HG03558 (cell line): ENCODE measurements at regions not wholly inside any gene's neighbourhood (a gene's known extent, or its start where the extent isn't known, plus 50 kb on each side); places are given as distances from the start of the nearest gene placed in this dataset.

Experiments used
- ATAC-seq: cut with Tn5 transposase; IDR thresholded peaks from one replicate; pipeline ENCODE4 v1.9.1; 2021; ENCODE audit warnings: moderate number of reproducible peaks; ENCODE audit not compliant: unreplicated experiment; ENCODE audit errors: extremely low read depth

DNA sequence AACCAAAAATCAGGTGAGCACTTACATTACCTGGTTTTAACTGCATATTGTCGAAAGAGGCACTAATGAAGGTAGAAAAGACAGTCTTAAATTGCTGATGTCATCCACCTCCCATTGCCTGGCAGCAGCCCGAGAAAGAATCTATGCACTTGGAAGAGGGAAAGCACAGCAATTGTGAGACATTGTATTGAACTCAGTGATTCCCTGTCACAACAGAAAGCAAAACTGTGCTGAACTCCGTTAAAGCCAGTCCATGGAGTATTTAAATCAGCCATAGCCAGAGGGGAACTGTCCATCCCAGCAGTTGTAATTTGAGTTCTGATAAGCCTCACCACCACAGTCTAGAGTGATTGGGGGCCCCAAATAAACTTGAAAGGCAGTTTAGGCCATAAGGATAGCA is 466.6 kb upstream of the PCDH9 start:
- no peak for ATAC-seq

DNA sequence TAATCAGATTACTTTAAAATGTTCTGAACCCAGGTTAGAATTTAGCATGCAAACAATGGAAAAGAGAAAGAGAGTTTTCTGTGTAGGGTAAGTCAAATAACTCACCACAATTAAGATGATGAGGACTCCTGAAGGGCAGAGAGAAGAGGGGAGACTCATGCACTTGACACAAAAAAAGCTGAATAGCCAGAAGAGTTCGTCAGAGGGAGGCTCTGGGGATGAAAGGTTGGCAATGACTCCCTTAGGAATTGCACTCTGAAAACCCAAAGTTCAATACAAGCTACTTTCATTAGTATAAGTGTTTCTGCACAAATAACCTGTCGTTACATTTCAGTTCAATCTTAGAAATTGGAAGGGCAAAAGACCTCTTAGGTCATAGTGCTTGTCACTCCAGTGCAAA is 434.4 kb upstream of the PCDH9 start:
- no peak for ATAC-seq

DNA sequence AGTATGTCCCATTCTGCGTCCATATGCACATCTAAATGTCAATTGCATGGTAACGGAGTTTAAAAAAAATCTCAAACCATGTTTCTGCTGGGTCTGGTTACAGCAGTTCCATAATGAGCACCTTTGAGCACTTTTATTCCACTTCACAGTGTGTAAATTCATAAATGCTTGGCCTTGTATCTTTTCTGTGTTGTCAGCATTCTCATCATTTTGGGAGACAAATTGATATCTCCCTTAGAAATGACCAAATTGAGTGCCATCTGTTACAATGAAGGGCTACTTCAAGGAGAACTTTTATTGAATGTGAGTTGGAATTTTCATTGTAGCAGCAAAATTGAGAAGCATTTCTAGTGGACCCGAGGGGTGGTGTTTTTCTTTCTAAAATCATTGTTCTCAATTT is 432.9 kb upstream of the PCDH9 start:
- no peak for ATAC-seq

DNA sequence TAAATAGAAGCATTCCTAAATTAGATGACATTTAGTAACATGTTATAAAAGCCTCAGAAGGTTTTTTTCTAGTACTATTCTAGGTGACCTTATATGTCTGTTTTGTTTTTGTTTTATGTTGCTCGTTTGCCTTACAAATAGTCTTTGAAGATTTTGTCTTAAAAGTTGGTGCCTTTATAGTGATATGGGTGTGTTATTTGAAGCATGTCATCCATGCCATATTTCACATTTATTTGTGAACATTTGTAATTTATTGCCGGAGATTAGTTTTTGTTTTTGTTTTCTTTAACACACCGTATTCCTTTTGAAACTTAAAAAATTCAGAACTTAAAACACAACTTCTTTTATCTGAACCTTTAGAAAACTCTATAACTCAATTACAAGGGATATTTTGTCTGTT is 422.8 kb upstream of the PCDH9 start:
- no peak for ATAC-seq

DNA sequence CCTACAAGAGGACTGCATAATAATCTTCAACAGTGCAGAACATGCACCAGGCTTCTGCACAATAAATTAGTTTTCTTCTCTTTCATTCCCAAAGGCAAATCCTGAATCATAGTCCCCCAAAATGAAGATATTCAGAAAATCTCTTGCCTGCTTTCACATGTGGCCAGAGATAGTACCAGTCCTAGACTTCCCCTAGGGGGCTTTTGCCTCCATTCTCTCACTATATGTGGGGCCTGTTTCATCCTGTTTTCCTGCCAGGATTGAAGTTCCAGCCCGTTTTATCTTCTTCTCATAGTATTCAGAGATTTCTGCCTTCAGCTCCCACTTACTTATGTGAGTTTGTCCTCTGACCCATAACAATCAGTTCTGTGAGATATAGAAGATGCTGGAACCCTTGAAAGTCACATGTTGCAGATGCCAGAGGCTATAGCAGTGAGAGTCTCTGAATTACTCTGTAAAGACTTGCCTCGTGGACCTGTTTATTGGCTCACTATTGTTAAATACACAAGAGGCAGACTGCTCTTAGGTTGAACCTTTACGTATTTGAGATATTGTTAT is 421.9 kb upstream of the PCDH9 start:
- ATAC-seq, result no peak

DNA sequence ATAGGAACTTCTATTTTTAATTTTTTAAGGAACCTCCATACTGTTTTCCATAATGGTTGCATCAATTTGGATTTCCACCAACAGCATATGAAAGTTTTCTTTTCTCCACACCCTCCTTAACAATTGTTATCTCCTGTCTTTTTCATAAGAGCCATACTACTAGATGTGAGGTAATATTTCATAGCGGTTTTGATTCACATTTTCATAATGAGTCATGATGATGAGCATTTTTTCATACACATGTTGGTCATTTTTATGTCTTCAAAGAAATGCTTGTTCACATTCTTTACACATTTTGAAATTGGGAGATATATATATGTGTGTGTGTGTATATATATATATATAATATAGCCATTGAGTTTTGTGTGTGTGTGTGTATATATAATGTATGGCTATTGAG is 420.3 kb upstream of the PCDH9 start:
- ATAC-seq, result no peak

DNA sequence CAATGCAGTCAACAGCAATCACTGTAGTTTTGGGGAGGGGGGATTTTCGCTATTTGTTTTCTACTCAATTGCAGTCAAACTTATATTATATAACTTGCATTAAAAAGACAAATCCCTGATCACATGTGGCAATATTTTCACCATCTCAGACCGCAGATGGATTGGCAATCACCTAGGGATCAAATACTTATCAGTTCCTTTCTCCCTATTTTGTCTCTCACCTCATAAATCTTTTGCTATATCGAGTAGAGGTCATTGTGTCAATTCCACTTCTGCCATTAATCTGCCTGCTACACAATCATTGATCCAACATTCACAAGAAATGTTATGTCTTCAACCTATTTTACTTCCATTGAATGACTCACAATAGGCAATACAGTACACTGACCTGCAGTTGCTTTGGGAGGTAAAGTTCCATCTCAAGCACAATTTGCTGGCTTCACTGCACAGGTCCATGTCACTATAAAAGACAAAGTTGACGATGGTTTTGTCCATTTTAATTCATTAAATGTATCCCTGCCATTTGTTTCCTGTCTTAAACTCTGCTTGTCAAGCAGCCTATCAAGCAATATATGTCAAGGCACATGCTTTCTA is 415.8 kb upstream of the PCDH9 start:
- ATAC-seq, result no peak

DNA sequence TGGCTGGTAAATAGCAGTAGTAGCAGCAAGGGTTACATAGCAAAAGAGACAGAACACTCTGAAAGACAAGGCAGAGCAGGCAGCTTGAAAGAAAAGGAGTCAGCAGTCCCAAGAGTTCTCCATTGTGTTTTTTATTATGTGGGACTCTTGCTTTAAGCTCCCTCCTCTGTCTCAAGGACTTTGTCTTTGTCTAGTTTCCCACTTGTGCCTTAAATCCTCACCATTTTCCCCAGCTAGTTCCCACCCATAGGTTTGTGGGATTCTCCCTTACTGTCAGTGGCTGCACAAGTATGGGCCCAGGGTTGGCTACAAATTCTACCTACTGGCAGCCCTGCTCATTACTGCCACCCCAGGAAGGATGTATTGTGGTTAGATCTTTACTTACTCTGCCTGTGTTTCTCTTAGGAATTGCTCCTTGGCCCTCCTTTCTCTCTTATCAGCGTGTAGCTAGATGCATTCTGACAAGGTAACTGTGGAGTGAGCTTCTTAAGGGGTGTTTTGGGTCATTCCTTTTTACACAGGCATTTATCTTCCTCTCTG is 413.4 kb upstream of the PCDH9 start:
- ATAC-seq, result no peak

DNA sequence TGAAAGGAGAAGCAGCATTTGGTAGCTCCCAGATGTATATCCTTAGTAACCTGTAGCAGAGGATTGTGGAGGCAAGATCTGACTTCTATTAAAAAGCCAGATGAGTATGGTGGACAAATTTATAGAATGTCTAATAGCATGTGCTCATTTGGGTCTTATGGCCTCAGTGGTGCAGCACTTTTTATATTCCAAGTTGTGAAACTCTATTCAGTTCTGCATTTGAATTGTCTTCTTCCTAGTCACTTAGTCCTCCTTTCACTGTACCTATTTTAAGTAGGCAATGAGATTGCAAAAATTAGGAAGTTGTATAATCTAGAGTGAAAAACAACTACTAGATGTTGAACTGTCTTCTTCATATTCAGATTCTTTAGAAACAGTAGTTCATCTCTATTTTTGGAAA is 412.5 kb upstream of the PCDH9 start:
- ATAC-seq, result no peak

DNA sequence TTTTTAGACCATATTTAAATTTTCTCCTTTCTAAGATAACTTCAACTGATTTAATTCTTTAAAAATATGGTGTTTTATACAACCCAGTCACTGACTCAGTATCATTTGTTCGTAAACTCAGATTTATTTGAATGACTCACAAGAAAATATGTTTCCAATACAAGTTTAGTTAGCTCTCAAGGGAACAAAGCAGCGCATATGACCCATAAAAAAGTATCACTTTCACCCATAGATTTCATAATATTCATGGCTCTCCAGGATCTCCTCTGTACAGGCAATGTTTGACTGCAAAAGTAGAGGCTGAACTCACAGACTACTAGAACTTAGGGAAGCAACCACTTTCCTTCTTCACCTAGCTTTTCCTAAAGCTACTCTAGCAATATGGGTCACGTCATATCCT is 405.6 kb upstream of the PCDH9 start:
- no peak for ATAC-seq

DNA sequence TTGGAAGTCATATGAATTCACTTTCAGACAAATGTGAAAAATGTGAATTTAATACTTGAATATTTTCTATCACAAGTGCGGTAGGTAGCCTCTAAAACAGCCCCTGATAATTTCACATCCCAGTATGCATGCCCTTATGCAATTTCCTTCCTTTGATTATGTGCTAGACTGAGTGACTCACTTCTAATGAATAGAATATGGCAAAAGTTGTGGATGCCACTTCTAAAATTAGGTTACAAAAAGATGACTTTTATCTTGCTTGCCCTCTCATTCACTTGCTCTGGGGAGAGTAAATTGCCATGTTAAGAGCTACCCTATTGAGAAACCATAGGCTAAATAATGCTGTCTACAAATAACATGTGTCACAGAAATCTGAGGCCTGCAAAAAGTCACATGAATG is 402.5 kb upstream of the PCDH9 start:
- ATAC-seq, result no peak

DNA sequence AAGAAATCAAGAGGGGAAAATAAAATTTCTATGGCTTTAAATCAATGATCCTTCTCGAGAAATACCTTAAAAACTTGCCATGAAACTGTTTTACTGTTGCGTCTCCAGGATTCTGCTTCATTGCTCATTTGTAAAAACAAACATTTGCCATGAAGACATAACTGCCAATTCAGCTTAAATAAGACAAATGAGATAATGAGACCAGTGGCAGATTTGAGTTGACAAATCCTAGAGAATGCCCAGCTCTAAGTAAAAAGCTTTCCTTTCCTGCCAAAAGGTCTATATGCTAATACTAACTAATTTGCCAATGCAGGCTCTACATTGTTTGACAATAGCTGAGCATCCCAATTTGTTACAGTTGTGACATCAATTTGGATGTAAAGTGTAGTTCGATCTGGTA is 400.5 kb upstream of the PCDH9 start:
- ATAC-seq, result no peak

DNA sequence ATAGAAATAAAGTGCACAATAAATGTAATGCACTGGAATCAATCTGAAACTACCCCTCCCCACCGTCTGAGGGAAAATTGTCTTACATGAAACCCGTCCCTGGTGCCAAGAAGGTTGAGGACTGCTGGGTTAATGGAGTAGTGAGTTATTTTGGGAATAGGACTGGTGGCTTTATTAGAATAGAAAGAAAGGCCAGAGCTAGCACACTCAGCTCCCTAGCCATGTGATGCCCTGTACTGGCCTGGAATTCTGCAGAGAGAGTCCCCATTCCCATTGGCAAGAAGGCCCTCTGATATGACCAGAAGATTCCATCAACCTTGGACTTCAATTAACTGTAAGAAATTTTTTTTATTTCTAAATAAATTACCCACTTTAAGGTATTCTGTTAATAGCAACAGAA is 393.5 kb upstream of the PCDH9 start:
- no peak for ATAC-seq

DNA sequence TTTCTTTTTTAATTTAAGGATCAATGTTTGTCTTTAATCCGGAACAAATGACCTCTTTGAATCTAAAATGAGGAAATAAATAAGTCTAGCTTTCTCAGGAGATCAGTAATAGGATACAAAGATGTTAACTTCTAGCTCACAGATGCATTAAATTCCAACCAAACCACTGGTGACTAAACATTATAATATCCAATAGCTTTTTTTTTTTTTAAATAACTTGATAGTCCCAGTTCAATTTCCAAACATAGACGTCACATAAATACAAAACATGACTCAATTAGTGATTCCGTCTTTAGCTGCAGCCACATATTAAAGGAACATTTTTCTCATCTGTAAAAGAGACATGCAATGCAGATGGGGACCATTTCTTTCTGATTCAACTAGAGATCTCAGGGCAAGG is 390.5 kb upstream of the PCDH9 start:
- no peak for ATAC-seq

DNA sequence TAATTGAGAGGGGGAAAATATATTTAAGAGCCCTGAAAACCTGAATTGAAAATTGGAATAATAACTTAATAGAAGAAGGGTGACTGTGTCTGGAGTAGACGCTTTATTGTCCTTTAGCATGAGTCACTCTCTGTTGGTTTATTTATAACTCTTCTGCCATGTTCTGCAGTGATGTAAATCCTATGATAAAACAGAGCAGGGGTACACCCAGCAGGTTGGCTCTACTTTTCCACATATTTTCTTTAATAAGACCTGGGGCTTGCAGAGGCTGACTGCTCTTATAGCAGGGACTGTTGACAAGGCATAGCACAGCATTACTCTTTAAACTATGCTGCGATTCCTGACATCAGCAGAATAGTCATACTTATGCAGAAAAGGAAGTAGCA is 389.9 kb upstream of the PCDH9 start:
- ATAC-seq, result no peak

DNA sequence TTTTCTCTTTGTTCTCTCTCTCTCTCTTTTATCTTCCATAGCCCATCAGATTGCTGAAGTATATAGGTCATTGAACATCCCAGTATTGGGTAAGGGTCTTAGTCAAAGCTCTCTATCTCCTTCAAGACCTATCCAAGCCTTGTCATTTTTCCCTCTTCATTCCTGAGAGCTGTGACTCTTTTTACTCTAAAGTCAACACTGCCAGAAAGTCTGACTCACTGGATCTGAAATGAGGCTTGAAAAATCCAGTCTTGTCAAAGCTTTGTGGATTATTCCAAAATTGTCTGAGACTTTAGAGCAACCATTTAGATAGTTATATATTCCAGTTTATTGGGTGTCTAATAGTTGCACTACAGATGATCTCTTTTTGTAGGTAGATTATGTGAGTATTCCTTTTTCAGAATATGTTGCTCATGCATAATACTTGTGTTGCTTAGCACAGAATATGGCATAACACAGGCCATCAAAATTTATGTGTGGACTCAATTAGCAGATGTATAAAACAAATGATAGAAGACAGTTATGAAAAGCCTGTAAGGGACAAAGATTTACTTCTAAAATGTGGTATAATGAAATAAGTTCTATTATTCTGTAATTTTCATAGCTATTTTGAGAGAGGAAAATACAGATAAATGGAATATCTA is 389.3 kb upstream of the PCDH9 start:
- no peak for ATAC-seq

DNA sequence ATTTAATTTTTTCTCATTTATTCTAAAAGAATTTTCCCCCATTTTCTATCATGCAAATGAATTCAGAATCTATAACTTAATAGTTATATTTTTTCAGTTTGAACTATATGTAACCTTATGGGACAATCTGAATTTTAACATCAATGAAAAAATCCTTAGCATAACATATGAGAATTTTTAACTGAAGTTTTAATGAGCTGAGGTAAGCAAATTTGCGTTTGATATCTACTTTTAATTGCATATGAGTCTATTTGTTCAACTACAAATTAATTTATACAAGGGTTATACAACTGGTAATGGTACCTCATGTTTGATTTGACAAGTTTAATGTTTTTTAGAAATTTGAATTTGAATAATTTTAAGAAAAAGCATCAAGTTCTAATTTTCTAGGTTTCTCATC is 384.4 kb upstream of the PCDH9 start:
- ATAC-seq, result no peak

DNA sequence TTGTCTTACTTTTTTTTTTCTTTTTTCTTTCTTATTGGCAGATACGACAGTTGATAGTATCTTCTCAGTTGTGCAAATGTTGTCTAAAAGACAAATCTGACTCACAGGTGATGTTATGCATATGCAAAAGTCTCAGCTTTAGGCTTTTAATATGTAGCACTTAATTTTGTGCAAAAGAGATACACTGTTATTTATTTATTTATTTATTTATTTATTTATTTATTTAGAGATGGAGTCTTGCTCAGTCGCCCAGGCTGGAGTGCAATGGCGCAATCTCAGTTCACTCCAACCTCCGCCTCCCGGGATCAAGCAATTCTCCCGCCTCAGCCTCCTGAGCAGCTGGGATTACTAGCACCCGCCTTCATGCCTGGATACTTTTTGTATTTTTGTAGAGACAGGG is 383.9 kb upstream of the PCDH9 start:
- no peak for ATAC-seq

DNA sequence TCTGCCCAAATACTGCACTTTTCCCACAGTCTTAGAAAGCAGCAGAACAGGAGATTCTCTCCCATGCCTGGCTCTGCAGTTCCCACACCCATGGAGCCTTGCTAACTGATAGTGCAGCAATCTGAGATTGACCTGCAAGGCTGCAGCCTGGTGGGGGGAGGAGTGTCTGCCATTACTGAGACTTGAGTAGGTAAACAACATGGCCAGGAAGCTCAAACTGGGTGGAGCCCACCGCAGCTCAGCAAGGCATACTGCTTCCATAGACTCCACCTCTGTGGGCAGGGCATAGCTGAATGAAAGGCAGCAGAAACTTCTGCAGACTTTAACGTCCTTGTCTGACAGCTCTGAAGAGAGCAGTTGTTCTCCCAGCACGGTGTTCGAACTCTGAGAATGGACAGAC is 358.5 kb upstream of the PCDH9 start:
- ATAC-seq, result no peak

DNA sequence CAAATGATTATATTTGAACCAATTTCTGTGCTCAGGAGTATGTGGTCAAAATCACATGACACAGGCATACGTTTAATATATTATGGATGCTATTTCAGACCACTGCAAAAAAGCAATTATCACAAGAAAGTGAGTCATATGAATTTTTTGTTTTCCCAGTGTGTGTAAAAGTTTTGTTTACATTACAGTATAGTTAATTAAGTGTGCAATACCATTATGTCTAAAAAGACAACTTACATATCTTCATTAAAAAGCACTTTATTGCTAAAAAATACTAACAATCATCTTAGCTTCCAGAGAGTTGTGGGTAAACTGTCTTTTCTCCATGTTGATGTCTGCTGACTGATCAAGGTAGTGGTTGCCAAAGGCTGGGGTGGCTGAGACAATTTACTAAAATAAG is 347.2 kb upstream of the PCDH9 start:
- ATAC-seq, result no peak

DNA sequence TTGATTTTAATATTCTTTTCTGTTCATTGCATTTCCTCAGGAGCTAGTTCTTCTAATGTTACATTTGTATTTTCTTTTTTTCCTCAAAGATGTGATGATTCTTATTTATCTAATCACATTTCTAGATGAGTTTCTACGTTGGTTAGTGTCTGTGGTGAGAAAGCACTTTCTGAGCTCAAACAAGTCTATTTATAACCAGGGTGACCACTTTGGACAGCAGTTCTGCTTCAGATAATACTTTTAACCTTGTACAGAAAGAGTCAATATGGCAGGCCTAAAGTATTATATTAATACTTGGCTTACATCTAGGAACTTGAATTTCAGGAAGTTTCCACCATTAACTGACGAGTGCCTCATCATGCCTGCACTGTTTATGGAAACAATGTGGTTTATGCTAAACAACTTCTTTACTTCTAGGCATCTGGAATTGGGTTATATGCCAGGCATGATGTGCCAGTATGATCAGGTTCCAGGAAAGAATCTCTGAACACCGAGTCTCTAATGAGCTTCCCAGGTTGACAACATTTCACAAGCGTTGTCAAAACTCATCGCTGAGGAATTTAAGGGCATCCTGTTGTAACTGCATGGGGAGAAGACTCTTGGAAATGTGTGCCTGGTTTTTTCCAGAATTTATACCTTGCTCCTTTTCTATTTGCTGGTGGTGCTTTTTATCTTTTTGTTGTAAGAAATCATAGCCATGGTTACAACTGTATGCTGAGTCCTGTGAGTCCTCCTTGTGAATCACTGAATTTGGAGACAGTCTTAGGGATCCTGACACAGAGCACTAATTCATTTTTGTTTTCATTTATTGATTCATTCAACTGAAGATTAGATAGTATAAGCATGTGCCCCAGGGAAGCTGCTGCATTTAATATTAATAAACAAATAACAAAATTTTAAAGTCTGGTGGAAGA is 344.4 kb upstream of the PCDH9 start:
- ATAC-seq, result no peak
